ENCODE measurements at regions not wholly inside any gene's neighbourhood (a gene's known extent, or its start where the extent isn't known, plus 50 kb on each side); places are given as distances from the start of the nearest gene placed in this dataset.

DNA sequence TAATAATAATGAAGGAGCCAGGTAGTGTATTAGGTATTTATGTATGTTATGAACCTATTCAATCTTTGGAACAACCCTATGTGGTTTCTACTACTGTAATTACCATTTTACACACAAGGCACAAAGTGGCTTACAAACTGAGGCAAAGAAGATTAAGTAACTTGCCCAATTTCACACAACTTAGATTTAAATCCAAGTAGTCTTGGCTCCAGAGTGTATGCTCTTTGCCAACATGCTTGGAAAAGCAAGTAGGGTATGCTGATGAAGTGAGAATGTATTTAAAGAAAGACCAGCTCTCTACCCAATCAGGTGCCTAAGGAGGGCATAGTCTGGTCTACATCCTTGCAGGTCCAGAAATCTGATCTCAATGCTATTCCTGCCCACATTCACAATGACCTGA lies 463.2 kb downstream of the METTL15 start:
- DNase-seq, result no peak

DNA sequence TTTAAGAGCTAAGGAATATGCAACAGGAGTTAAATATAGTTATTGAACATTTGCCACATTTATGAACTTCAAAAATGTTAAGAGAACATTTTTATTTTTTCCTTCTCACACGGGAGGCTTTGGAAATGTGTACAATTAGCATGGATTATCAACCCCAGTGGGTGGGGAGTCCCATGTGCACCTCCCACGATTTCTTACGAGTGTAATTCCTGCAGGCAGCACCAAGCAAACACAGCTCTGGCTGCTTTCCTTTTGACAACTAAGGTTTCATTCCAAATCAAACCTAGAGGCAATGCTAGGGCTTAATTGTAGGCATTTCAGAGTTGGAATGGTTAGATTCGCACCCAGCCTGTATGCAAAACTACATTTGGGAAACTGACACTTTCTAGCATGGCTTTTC lies 460.9 kb downstream of the METTL15 start:
- DNase-seq, result no peak

DNA sequence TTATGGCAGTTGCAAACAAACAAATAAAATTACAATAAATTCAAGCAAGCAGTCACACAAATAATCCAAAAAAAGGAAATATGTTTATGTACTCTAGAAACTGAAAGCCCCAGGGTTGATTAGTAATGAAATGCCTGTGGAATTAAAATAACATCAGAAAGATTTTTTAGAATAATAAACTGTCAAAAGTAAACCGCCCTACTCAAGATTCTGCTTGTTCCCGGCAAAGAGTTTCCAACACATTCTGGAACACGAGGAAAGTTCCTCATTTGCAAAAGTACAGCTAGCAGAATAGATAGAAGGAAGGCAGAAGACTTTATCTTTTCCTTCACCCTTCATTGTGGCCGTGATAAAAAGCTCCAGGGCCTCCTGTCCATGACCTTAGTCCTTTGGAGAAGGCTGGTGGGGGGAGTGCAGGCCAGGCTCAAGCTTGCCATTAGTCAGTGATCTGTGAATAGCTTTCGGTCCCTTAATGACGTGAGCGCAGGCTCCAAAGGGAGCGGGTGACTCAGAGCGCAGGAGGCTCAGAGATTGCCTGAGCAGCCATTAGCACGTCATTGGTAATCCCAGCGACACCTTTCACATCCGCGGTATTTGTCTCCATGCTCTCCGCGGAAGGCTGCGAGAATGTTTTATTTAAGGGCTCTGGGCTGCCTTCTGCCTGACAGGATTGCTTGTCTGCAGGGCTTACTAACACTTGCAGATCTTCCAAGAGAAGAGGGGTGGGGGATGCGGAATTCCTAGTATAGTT lies 458.3 kb downstream of the METTL15 start:
- peak; percentile 88 for DNase-seq

- DNase-seq, result no peak
Observed at GRCh38 chr11:28559492-28559891, 451.3 kb downstream of the METTL15 start.

DNA sequence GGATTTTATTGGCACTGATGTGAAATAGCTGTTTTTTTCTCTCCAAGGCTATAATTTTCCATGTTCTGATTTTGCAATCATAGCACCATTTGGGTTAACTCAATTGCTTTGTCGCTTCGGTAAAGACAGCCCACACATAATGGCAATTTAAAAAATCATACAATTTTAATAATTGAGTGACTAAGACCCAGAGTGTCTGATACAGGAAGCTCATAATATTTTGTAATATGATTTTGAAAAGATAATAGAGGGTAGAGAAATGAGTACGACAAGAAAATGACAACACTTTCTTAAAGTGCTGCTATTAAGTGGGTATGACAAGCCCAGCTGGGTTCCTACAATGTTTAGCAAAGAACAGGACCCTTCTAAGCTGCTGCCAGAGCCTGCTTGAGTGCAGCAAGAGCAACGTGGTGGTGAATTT lies 439.1 kb downstream of the METTL15 start:
- DNase-seq, result peak; percentile 41

- no peak for DNase-seq
Observed at GRCh38 chr11:28545536-28545935, 437.3 kb downstream of the METTL15 start.

- no peak for DNase-seq
Observed at GRCh38 chr11:28542561-28542960, 434.4 kb downstream of the METTL15 start.

DNA sequence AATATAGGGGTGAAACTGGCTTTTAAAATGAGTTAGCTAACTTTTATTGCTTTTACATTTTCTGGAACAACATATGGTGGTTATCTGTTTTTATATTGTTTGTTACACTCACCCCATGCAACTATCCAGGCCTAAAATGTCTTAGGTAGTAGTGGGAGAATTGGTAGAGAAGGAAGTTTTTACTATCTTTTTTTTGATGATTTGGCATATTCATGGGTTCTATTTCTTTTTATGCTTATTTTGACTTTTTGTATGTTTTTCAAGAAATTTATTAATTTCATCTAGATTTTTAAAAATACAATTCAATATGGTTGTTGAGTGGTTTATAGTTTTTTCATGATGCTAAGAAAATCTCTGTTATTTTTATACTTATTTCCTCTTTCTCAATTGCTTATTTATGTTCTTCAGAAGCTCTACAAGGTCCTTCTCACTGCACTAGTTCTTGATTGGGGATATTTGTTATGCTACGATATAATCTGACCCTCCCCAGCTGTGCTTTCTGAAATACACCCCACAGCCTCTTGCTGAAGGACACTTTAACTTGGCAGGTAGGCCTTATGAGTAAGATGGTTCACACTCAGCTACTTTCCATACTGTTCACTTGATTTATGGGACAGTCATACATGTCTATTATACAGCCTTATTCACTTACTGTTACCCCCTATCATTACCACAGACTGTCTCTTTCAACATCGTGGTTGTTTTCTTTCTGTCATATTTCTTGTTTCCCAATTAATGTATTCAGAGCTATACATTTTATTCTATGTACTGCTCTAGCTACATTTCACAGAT lies 431.2 kb downstream of the METTL15 start:
- DNase-seq, result no peak

DNA sequence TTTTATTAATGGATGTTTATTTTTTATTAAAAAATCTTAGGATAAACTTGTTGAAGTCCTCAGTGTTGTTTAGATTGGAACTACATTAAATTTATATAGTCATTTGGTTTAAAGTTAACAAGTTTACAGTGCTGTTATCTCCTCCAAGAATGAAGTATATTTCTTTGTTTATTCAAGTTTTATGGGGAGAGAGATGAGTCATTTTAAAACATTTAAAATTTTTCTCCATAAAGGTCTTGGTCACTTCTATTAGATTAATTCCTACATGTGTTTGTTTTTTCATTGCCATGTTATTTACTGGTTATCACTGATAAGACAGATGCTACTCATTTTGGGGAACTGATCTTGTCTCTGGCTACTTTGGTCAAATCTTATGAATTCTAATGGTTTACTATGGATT lies 429.6 kb downstream of the METTL15 start:
- no peak for DNase-seq

DNA sequence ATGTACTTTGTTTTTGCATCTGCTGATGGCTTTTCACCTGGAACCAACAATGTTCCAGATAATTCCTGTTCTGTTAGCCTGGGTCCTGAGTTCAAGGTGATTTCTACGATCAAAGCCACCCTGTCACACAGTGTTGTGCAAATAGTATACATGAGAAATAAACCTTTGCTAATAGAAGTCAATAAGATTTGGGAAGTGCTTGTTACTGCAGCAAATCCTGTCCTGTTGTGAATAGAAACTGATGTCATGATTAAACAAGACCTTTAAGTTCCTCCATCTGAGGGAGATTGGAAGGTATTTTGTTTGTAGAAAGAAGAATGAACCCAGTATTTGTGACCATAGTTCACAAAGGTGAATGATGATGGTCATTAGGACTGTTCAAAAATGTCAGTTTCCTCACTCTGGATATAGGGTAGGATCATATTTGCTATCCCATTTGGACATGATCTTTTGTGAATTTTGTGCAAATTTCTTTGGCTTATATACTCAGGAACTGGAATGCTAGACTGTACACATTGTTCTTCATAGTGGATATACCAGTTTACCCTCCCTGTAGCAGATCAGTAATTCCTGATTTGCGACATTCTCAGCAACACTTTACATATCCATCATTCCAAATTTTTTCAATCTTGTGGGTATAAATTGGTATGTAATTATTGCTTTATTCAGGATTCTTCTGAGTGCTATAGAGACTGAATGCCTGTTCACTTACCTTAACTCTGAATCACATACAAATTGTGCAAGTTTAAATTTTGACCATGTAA lies 428.5 kb downstream of the METTL15 start:
- no peak for DNase-seq

GRCh38 chr11:28535677-28536076 lies 427.5 kb downstream of the METTL15 start:
- DNase-seq, result no peak

DNA sequence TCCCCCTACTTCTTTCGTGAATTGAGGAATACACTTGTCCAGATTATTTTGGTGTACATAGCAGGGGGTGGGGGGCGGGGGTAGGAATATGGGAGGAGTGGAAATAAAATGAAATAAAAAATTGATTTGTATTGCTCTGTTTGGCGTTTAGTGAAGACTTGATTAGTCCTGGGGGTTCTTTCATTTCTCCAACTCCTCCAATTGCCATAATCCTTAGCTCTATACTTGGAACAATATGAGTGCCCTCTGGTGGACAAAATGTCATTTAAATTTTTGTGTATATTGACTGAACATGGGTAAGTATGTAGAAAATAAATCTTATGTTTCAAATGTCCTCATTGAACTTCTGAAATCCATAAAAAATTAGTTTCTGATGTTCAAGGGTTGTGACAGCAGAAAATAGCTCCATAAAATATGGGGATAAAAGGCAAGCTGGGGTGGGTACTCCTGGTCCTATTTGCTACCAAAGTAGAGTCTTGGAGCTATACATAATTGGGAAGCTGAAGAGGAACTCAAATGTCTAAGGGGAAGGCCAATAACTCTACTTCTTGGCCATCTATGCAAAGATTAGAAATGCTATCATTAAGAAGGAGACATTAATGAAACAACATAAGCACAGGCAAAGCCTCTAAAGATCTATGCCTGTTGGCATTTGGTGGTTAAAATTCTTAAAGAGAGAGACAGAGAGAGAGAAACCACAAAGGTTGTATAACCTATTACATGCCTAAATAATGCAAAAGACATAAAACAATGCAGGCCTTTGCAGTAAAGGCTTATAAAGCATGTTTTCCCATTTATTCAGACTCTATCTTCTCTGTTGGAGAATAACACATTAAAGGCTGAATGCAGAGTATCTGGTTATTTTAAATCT lies 421.6 kb downstream of the METTL15 start:
- DNase-seq, result peak; percentile 79

DNA sequence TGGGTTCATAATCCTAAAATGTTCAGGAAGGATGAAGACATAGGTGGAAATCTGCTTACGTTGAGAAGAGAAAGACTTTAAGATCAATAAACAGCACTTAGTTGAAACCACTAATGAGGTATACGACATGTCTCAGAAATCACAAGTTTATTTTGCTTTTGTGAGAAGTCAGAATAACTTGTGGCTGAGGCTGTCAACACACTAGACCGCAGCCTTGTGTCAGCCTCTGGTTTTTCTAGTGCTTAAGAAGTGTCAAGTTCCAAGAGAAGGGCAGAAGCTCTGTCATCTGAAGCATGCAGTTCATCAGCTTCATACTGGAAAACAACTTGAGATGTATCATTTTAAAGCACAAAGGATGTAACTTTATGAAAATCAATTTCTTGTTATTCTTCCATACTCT lies 420.9 kb downstream of the METTL15 start:
- DNase-seq, result no peak

DNA sequence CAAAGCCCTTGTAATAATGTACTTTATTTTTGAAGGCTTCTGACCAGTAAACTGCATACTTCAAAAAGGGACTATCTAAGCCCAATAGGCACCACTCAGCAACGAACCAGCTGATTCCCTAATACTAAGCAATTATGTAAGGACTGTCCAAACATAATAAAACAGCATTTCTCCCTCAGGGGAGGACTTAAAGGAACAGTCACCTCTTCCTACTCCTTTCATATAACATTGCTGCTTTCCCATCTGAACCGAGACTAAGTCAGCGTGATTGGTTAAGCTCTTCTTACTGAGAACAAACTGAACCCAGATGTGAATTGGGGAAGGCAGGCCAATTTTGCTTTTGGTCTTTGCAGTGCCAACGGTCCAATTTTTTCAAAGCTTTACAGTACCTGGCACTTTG lies 420.0 kb downstream of the METTL15 start:
- DNase-seq, result peak; percentile 19

- DNase-seq, result no peak
Observed at GRCh38 chr11:28526406-28526751, 418.2 kb downstream of the METTL15 start.

- no peak for DNase-seq
Observed at GRCh38 chr11:28525636-28526405, 417.6 kb downstream of the METTL15 start.

DNA sequence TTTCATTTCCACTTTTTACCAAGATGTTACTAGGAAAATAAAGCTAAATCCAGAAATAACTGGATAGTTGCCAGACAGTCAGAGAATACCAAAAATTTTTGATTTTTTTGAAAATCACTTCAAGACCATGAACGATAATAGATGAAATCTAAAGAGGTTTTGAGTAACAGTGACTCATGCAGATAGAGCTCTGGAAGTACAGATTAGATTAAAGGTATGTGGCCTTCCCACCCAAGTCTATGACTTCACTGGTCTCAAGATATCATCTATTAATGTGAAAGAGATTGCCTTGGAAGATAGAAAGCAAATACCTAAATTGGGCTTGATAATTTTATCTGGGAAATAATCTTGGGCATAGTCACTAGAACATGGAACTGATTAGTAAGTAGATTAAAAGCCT lies 415.9 kb downstream of the METTL15 start:
- DNase-seq, result no peak

GRCh38 chr11:28521075-28521474 lies 412.9 kb downstream of the METTL15 start:
- no peak for DNase-seq

GRCh38 chr11:28520291-28520690 lies 412.1 kb downstream of the METTL15 start:
- no peak for DNase-seq

DNA sequence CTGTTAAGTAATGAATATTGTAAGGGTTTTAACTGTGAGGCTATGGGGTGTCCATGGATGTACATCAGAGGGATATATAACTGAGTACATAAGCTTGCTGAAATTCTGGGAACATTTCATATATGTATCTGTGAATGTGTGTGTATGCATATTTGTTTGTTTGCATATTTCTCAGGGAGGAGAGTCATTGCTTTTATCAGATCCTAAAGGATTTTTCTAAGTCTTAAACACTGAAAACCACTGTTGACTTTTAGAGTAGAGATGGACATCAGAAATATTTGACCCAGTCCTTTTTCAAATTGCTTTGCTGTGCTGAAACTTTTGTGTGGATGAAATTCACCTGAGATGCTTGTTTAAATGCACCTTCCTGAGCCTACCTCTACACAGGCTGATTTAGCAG lies 410.6 kb downstream of the METTL15 start:
- DNase-seq, result no peak

- no peak for DNase-seq
Observed at GRCh38 chr11:28517621-28518020, 409.4 kb downstream of the METTL15 start.

- no peak for DNase-seq
Observed at GRCh38 chr11:28514391-28514790, 406.2 kb downstream of the METTL15 start.

Data from eye (tissue), 1 donor.